Mesendoderm (in vitro differentiated cells): ENCODE measurements at regions not wholly inside any gene's neighbourhood (a gene's known extent, or its start where the extent isn't known, plus 50 kb on each side); places are given as distances from the start of the nearest gene placed in this dataset.

ENCODE experiments used
- DNase-seq: peaks from one replicate; pipeline ENCODE4 v3.0.0; 2013
- H2AK5ac ChIP-seq: 2 replicates; pipeline ENCODE4 v1.6.1; 2013; ENCODE audit warnings: low read length, inconsistent platforms
- H2BK120ac ChIP-seq: 2 replicates; pipeline ENCODE4 v1.6.1; 2013; ENCODE audit warnings: low read depth, mild to moderate bottlenecking, low read length, moderate library complexity, mixed read lengths
- H2BK15ac ChIP-seq: replicated peaks from 2 replicates; pipeline ENCODE4 v1.6.1; 2013; ENCODE audit warnings: low read depth, mild to moderate bottlenecking, moderate library complexity
- H2BK5ac ChIP-seq: 2 replicates; pipeline ENCODE4 v1.6.1; 2013; ENCODE audit warnings: low read length, inconsistent platforms
- H3K18ac ChIP-seq: 2 replicates; pipeline ENCODE4 v1.6.1; 2013; ENCODE audit warnings: mild to moderate bottlenecking, low read length, mixed read lengths
- H3K23ac ChIP-seq: one replicate; pipeline ENCODE4 v1.6.1; 2013; ENCODE audit warnings: low read length
- H3K27ac ChIP-seq: 2 replicates; pipeline ENCODE4 v1.5.1; 2013; ENCODE audit warnings: low read depth, mild to moderate bottlenecking, inconsistent platforms, low read length, moderate library complexity
- H3K27me3 ChIP-seq: 2 replicates; pipeline ENCODE4 v1.6.1; 2013; ENCODE audit warnings: low read length, control low read depth, mild to moderate bottlenecking, inconsistent platforms; ENCODE audit not compliant: insufficient read depth, poor library complexity
- H3K36me3 ChIP-seq: 2 replicates; pipeline ENCODE4 v1.6.1; 2013; ENCODE audit warnings: low read length, inconsistent platforms; ENCODE audit not compliant: control insufficient read depth, insufficient read depth
- H3K4ac ChIP-seq: one replicate; pipeline ENCODE4 v1.6.1; 2013; ENCODE audit warnings: low read depth, mild to moderate bottlenecking, low read length, moderate library complexity
- H3K4me1 ChIP-seq: 2 replicates; pipeline ENCODE4 v1.6.1; 2013; ENCODE audit warnings: low read depth, low read length, inconsistent platforms; ENCODE audit not compliant: control insufficient read depth
- H3K4me2 ChIP-seq: 2 replicates; pipeline ENCODE4 v1.6.1; 2013; ENCODE audit warnings: low read length
- H3K4me3 ChIP-seq: 2 replicates; pipeline ENCODE4 v1.5.1; 2013; ENCODE audit warnings: mild to moderate bottlenecking, low read length
- H3K56ac ChIP-seq: one replicate; pipeline ENCODE4 v1.6.1; 2013; ENCODE audit warnings: low read length
- H3K79me1 ChIP-seq: 2 replicates; pipeline ENCODE4 v1.6.1; 2013; ENCODE audit warnings: low read length, inconsistent platforms
- H3K79me2 ChIP-seq: 2 replicates; pipeline ENCODE4 v1.6.1; 2013; ENCODE audit warnings: mild to moderate bottlenecking, low read length; ENCODE audit not compliant: control insufficient read depth, insufficient read depth
- H3K9ac ChIP-seq: 2 replicates; pipeline ENCODE4 v1.6.1; 2013; ENCODE audit warnings: low read length, inconsistent platforms
- H4K5ac ChIP-seq: one replicate; pipeline ENCODE4 v1.6.1; 2013; ENCODE audit warnings: low read length
- H4K8ac ChIP-seq: one replicate; pipeline ENCODE4 v1.6.1; 2013; ENCODE audit warnings: low read depth, mild to moderate bottlenecking, control low read depth, low read length, moderate library complexity
- WGBS: extraction: QIAGEN DNeasy Blood & Tissue Kit; methylation state at CpG from one replicate; pipeline ENCODE4 v1.1.7; 2013; ENCODE audit warnings: low lambda C conversion rate, missing lambda C conversion rate; ENCODE audit not compliant: insufficient coverage; ENCODE audit errors: extremely low coverage; 5-methylcytosine and 5-hydroxymethylcytosine counted together

DNA sequence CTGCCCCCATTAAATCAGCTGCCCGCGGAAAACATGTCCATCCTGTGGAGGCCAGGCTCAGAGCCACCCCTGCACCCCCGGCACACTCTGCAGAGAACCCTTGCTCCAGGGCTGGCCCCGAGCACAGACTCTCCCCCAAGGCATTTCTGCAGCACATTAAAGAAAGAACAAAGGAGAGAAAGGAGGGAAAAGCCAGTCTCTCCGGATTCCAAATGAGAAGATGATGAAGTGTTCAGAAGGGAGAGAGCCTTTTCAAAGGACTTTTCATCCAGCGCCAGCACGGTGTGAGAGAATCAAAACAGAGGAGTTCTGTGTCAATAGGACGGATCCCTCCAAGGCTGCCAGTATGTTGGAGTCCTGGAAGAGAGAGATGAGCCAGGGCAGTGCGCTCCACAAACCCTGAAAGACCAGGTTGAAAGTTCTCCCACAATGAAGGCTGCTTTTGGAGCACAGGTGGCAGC, 498.3 kb downstream of the NPHP4 start:
- H3K4me3 ChIP-seq: no peak overlapping the region
- no peaks in the 10 kb centered on the region for H3K27me3 ChIP-seq
- no peaks in the 10 kb centered on the region for H3K79me1 ChIP-seq
- no peak overlapping the region for H3K4me2 ChIP-seq
- no peak overlapping the region for H3K9ac ChIP-seq
- no peak overlapping the region for H3K4ac ChIP-seq
- no peak overlapping the region for H2BK15ac ChIP-seq
- no CpG with 5 or more reads among the region's 9 CpGs for WGBS
- no peak overlapping the region for H2BK5ac ChIP-seq
- no peak for DNase-seq
- no peak overlapping the region for H2BK120ac ChIP-seq
- H3K23ac ChIP-seq: no peak overlapping the region
- H3K4me1 ChIP-seq: no peaks in the 10 kb centered on the region
- no peak overlapping the region for H3K18ac ChIP-seq
- no peak overlapping the region for H3K27ac ChIP-seq
- H4K5ac ChIP-seq: no peak overlapping the region
- H4K8ac ChIP-seq: no peak overlapping the region
- no peaks in the 10 kb centered on the region for H3K36me3 ChIP-seq
- H3K79me2 ChIP-seq: no peaks in the 10 kb centered on the region
- no peak overlapping the region for H2AK5ac ChIP-seq
- no peak overlapping the region for H3K56ac ChIP-seq

GRCh38 chr1:5493275-5493674, 498.9 kb downstream of the NPHP4 start:
- Histone ChIP-seq H3K27ac (no peak overlapping the region), H3K4me3 (no peak overlapping the region), H3K79me2 (no peaks in the 10 kb centered on the region), H3K56ac (no peak overlapping the region), H2AK5ac (no peak overlapping the region), H3K9ac (no peak overlapping the region), H3K27me3 (no peaks in the 10 kb centered on the region), H3K4me1 (no peaks in the 10 kb centered on the region), H4K5ac (no peak overlapping the region), H2BK5ac (no peak overlapping the region), H2BK120ac (no peak overlapping the region), H3K79me1 (no peaks in the 10 kb centered on the region), H3K18ac (no peak overlapping the region), H3K36me3 (no peaks in the 10 kb centered on the region), H2BK15ac (no peak overlapping the region), H3K23ac (no peak overlapping the region), H4K8ac (no peak overlapping the region), H3K4me2 (no peak overlapping the region), H3K4ac (no peak overlapping the region)
- no peak for DNase-seq
- no CpG with 5 or more reads among the region's 4 CpGs for WGBS

DNA sequence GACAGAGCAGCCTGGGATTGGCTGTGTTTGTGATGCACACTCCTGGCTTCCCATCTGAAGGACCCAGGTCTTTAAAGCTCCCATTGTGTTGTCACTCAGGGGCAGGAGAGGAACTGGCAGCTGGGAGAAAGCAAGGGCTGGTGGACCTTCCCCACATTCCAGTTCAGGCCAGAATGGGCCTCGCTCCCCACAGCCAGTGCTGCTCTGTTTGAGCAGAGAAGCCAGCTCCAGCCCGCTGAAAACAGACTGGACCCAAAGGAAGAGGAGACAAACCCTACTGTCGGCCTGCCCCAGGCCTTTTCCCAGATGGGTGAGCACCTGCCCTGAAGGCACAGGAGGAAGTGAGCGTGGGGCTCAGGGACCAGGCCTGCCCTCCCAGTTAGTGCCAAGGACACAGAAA, 499.4 kb downstream of the NPHP4 start:
- no peak overlapping the region for H3K4me2 ChIP-seq
- H3K27me3 ChIP-seq: no peaks in the 10 kb centered on the region
- no peak overlapping the region for H4K5ac ChIP-seq
- no peak overlapping the region for H3K4ac ChIP-seq
- H4K8ac ChIP-seq: no peak overlapping the region
- H3K23ac ChIP-seq: no peak overlapping the region
- no peaks in the 10 kb centered on the region for H3K79me2 ChIP-seq
- WGBS: no CpG with 5 or more reads among the region's 4 CpGs
- H3K4me3 ChIP-seq: no peak overlapping the region
- no peak overlapping the region for H3K56ac ChIP-seq
- H2AK5ac ChIP-seq: no peak overlapping the region
- no peak for DNase-seq
- no peak overlapping the region for H3K9ac ChIP-seq
- no peaks in the 10 kb centered on the region for H3K36me3 ChIP-seq
- no peak overlapping the region for H2BK15ac ChIP-seq
- H3K79me1 ChIP-seq: no peaks in the 10 kb centered on the region
- H3K4me1 ChIP-seq: no peaks in the 10 kb centered on the region
- no peak overlapping the region for H3K18ac ChIP-seq
- no peak overlapping the region for H3K27ac ChIP-seq
- H2BK5ac ChIP-seq: no peak overlapping the region
- no peak overlapping the region for H2BK120ac ChIP-seq

GRCh38 chr1:5491207-5491904, 500.9 kb downstream of the NPHP4 start:
- Histone ChIP-seq H3K27me3 (no peaks in the 10 kb centered on the region), H2BK15ac (no peak overlapping the region), H3K4me3 (no peak overlapping the region), H3K79me2 (no peaks in the 10 kb centered on the region), H3K18ac (no peak overlapping the region), H3K4me2 (no peak overlapping the region), H3K27ac (no peak overlapping the region), H3K4me1 (no peaks in the 10 kb centered on the region), H4K8ac (no peak overlapping the region), H3K56ac (no peak overlapping the region), H3K4ac (no peak overlapping the region), H2BK5ac (no peak overlapping the region), H2BK120ac (no peak overlapping the region), H3K9ac (no peak overlapping the region), H3K23ac (no peak overlapping the region), H2AK5ac (no peak overlapping the region), H3K36me3 (no peaks in the 10 kb centered on the region), H3K79me1 (no peaks in the 10 kb centered on the region), H4K5ac (no peak overlapping the region)
- WGBS: no CpG with 5 or more reads among the region's 9 CpGs
- DNase-seq: no peak

DNA sequence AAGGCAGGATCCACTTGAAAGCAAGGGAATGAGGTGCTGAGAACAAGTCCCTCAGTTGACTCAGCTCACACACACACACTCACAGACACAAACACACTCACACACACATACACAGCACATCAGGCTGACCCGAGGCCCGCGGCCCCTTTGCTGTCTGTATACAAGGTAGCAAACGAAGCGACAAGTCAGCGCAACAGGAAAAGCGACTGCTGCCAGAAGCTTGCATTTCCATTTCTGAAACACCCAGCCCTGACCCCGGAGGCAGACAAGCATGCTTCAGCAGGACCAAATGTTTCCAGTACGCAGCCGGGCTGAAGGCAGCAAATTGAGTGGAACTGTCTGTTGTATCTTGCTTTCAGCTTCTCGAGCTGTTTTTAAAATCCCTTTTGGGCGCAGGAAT, 501.6 kb downstream of the NPHP4 start:
- Histone ChIP-seq H3K36me3 (no peaks in the 10 kb centered on the region), H2BK15ac (no peak overlapping the region), H4K5ac (no peak overlapping the region), H2BK5ac (no peak overlapping the region), H2BK120ac (no peak overlapping the region), H3K4ac (no peak overlapping the region), H3K18ac (no peak overlapping the region), H3K23ac (no peak overlapping the region), H3K9ac (no peak overlapping the region), H3K27me3 (no peaks in the 10 kb centered on the region), H3K79me1 (no peaks in the 10 kb centered on the region), H3K4me2 (no peak overlapping the region), H3K27ac (no peak overlapping the region), H4K8ac (no peak overlapping the region), H3K56ac (no peak overlapping the region), H3K79me2 (no peaks in the 10 kb centered on the region), H3K4me3 (no peak overlapping the region), H2AK5ac (no peak overlapping the region), H3K4me1 (no peaks in the 10 kb centered on the region)
- DNase-seq: no peak
- WGBS: no CpG with 5 or more reads among the region's 12 CpGs

DNA sequence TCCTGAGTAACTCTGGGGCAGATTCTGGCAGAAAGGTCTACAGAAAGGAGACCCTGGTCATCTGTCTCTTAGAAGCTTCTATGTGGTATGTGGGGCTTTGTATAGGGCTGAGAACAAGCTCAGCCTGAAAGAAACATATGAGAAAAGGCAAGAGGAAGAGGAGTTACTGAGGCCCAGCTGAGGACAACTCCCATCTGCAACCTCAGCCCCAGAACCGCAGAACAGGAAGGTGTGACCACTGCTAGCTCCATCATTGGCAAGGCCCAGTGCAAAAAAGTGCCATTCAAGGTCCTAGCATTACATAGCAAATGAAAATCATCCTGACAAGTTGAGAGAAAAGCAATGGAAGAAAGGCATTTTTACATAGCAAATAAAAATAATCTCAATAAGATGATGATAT, 503.8 kb downstream of the NPHP4 start:
- no peak for DNase-seq
- H2BK5ac ChIP-seq: no peak overlapping the region
- no peak overlapping the region for H3K4me2 ChIP-seq
- H3K27me3 ChIP-seq: no peaks in the 10 kb centered on the region
- H2AK5ac ChIP-seq: no peak overlapping the region
- no peak overlapping the region for H3K9ac ChIP-seq
- H3K79me2 ChIP-seq: no peaks in the 10 kb centered on the region
- no peak overlapping the region for H4K8ac ChIP-seq
- H3K56ac ChIP-seq: no peak overlapping the region
- no peak overlapping the region for H3K18ac ChIP-seq
- H3K79me1 ChIP-seq: no peaks in the 10 kb centered on the region
- WGBS: no CpG with 5 or more reads among the region's 1 CpG
- no peak overlapping the region for H3K4me3 ChIP-seq
- H3K27ac ChIP-seq: no peak overlapping the region
- no peak overlapping the region for H3K23ac ChIP-seq
- H3K4ac ChIP-seq: no peak overlapping the region
- H2BK120ac ChIP-seq: no peak overlapping the region
- no peaks in the 10 kb centered on the region for H3K36me3 ChIP-seq
- no peak overlapping the region for H2BK15ac ChIP-seq
- no peak overlapping the region for H4K5ac ChIP-seq
- no peaks in the 10 kb centered on the region for H3K4me1 ChIP-seq
